ENCODE measurements at regions not wholly inside any gene's neighbourhood (a gene's known extent, or its start where the extent isn't known, plus 50 kb on each side); places are given as distances from the start of the nearest gene placed in this dataset.

DNA sequence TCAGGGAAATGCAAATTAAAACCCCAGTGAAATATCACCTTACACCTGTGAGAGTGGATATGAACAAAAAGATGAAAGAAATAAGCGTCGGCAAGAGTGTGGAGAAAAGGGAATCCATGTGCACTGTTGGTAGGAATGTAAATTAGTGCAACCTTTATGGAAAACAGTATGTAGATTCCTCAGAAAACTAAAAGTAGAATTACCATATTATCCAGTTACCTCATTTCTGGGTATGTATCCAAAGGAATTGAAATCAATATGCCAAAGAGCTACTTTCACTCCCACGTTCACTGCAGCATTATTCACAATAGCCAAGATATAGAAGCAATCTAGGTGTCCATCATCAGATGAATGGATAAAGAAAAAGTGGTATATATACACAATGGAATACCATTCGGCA lies 246.0 kb upstream of the ARHGAP20 start:
- H3K4me3 ChIP-seq (ENCODE audit: low read length), result no peak overlapping the region
- no peak for DNase-seq (ENCODE audit: low read depth)
- TF ChIP-seq, protein P1, sequence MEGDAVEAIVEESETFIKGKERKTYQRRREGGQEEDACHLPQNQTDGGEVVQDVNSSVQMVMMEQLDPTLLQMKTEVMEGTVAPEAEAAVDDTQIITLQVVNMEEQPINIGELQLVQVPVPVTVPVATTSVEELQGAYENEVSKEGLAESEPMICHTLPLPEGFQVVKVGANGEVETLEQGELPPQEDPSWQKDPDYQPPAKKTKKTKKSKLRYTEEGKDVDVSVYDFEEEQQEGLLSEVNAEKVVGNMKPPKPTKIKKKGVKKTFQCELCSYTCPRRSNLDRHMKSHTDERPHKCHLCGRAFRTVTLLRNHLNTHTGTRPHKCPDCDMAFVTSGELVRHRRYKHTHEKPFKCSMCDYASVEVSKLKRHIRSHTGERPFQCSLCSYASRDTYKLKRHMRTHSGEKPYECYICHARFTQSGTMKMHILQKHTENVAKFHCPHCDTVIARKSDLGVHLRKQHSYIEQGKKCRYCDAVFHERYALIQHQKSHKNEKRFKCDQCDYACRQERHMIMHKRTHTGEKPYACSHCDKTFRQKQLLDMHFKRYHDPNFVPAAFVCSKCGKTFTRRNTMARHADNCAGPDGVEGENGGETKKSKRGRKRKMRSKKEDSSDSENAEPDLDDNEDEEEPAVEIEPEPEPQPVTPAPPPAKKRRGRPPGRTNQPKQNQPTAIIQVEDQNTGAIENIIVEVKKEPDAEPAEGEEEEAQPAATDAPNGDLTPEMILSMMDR (IDR thresholded peaks at IDR 0.05; ENCODE audit: insufficient read depth, low read depth, low read length, missing control alignments), result no peak

DNA sequence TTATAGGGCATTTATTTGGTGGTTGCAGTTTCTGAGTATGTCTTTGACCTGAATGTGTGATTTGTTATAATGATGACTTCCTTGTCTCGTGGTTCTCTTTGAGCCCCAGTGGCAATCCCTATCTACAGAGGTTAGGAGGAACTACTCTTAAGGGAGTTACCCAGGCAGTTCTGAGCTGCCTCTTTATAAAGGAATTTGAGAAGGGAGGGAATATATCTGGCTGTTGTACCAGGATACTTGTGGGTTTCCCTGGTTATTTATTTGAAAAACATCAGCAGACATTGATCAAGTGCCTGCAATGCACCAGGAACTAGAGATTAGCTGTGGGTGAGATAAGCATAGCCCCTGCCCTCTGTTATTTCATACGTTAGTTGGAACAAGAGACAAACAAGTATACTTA lies 243.5 kb upstream of the ARHGAP20 start:
- DNase-seq (ENCODE audit: low read depth), result no peak
- TF ChIP-seq, protein P1 (IDR thresholded peaks at IDR 0.05; ENCODE audit: insufficient read depth, low read depth, low read length, missing control alignments), result no peak
- no peak overlapping the region for H3K4me3 ChIP-seq (ENCODE audit: low read length)

DNA sequence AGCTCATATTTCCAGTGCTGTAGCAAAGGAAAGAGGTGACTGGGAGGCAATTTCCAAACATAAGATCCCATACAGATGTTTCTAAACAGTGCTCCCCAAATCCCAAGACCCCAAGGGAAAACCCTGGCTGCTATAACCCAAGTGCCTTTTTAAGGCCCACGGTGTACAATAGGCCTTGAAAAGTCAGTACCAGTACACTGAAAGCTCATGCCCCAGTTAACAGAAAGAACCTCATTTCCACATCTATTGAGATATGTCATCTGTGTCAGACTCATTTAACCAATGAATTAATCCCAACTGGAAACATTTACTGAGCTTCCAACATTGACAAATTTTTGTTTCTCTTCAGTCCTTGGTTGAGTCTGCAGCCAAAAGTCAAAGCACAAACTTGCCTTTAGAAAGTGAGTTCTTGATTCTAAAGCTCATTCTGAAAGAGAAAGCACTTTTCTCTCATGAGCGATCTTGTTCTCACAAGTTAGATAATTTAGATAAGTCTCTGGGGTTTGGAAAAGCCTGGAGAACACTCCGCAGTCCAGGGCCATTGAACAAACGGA lies 239.8 kb upstream of the ARHGAP20 start:
- no peak overlapping the region for H3K4me3 ChIP-seq (ENCODE audit: low read length)
- DNase-seq (ENCODE audit: low read depth), result no peak
- TF ChIP-seq, protein P1 (IDR thresholded peaks at IDR 0.05; ENCODE audit: insufficient read depth, low read depth, low read length, missing control alignments), result no peak

DNA sequence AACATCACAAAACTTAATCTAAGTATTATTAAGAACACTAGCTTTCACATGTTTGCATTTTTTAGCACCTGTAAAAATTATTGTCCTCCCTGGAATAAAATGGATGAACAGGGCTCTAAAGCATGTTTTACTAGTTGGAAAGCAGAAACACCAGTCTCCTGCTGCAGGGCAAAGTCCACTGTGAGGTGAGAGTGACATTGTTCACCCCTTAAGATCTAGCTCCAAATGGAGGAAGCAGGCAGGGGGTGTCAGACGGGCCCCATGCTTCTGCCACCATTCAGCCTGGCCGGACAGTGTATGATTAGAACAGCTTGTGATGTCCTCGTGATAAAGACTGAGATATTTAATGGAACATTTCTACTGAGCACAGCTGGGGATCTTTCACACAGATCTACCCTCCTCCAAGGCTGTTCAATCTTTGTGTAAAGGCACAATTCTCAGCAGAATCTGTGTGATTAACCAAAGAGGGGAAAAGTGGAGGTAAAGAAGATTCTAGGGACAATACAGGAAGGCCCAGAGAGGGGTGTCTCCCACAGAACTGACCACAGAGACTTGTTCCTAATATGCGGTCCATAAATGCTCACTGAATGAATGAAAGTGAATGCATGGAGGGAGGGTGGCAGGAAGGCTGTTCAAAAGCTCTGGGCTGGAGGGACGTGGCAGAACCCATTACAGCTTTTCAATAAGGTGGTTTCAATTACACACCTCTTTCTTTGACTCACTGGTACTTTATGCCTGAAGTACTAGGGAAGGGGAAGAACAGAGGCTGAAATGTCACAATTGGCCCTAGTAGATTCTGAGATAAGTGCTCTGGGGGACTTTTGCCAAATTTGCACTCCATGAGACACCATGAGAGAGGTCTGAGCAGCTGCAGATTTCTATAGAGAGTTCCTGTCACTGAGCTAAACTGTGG lies 239.1 kb upstream of the ARHGAP20 start:
- TF ChIP-seq, protein P1 (IDR thresholded peaks at IDR 0.05; ENCODE audit: insufficient read depth, low read depth, low read length, missing control alignments), result no peak
- H3K4me3 ChIP-seq (ENCODE audit: low read length), result no peak overlapping the region
- no peak for DNase-seq (ENCODE audit: low read depth)

DNA sequence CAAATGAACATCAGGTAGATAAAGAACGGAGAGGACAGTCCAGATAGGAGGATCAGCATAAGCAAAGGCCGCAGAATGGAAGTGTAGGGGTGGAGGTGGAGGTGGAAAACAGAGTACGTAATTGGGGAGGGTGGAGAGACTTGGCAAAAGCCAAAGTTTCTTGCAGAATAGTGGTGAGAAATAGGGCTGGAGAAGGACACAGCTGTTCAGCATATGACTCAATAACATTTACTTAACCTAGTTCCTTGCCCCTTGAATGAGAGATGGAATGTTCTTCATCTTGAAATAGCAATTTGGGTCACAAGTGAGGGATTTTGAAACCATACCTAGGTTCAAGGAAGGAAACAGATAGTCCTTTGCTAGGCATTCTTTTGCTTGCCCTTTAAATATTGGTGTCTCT lies 235.9 kb upstream of the ARHGAP20 start:
- H3K4me3 ChIP-seq (ENCODE audit: low read length), result no peak overlapping the region
- no peak for DNase-seq (ENCODE audit: low read depth)
- TF ChIP-seq, protein P1 (IDR thresholded peaks at IDR 0.05; ENCODE audit: insufficient read depth, low read depth, low read length, missing control alignments), result no peak

DNA sequence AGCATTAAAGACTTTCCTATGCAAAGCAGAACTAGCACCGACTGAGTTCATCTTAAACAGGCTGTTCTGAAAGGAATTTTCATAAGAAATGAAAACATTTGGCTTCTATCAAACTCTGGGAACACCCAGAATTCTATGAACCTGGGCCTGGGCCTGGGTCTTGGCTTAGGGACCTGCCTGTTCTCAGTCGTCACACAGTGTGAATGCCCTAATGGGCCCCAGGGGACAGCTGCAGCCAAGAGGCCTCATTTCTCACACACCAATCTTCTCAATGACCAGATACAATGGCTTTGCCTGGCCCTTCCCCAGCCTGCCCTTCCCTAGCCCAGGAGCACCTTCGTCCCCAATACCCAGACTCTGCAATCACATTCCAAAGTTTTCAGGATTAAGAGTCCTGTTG lies 234.9 kb upstream of the ARHGAP20 start:
- no peak overlapping the region for H3K4me3 ChIP-seq (ENCODE audit: low read length)
- TF ChIP-seq, protein P1 (IDR thresholded peaks at IDR 0.05; ENCODE audit: insufficient read depth, low read depth, low read length, missing control alignments), result no peak
- no peak for DNase-seq (ENCODE audit: low read depth)
